ENCODE measurements at regions not wholly inside any gene's neighbourhood (a gene's known extent, or its start where the extent isn't known, plus 50 kb on each side); places are given as distances from the start of the nearest gene placed in this dataset.
"Not testable (repeated sequence)": the region's sequence is repeated elsewhere in the genome, so short reads cannot be mapped to it uniquely, and the experiment has no call there.

DNA sequence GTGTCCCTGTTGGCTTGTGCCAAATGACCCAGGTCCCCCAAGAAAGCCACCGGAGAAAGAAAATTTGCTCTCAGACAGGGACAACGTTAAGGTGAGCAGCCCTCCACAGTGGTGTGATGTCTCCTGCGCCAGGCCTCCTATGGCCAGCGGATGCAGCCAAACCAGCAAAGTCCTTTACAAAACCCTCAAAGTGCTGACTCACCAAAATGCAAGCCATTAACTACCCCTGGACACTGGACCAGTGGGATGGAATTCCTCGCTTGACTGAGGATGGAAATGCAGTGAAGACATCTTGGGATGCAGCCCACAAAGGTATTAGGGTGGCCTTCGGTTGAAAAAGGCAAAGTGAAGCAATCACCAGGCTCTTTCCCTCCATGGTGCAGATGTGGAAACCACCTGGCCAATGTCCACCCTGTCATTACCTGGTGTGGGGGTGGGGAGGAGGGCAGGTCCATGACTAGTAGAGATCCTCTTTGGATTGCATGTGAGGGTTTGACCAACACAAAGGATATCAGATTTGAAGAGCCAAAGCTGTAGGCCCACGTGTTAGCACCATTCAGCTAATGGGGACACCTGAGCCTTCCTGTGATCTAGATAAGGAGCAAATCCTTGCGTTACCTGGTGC, 127.4 kb upstream of the SLC6A11 start:
- H3K4me3 ChIP-seq, result no peak overlapping the region
- in situ Hi-C loops (cut with MboI; ENCODE audit: low pct_unique_long_range_greater_than_20kb in 2 of 9, low sequenced_read_pairs in 9 of 9, unreplicated experiment in 9 of 9), result no loop called here
- WGBS, 10 experiments, result 0 to 90% (median 61%) methylated on average over 1 to 5 of the region's 8 CpGs; no CpG with 5 or more reads in 3 of the 10 experiments
- no peak overlapping the region for H3K27ac ChIP-seq
- H3K4me1 ChIP-seq (replicated peaks in 1 of 2), result peaks cover 6 to 17% of the 10 kb centered on the region in 2 donors
- ATAC-seq (replicated peaks in 6 of 8), result no peak

DNA sequence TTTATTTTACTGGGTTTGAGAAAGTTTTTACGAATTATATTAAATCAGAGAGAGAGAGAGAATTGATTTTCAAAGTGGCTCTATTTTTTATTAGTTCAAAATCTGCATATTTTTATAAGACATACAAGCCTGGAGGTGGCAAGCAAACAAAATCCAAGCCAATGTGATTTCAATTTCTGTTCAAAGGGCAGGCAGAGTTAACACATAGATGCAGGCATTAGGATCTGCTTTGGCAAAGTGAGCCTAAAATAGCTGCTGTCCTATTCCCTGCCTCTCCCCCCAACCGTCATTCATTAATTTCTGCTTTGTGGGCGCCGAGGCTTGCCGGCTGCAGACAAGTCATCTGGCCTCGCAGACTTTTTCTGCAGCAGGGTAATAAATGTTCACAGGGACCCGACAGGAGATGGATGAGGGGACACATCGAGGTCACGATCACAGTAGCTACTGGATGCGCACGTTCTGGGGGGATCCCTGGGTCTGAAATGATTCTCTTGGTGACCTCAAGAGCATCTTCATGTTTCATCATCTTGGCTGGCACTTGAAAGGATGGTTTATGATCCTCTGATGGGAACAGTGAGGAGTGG, 123.9 kb upstream of the SLC6A11 start:
- WGBS, 10 experiments, result 0 to 22% (median 5%) methylated on average over 1 to 9 of the region's 11 CpGs; no CpG with 5 or more reads in 1 of the 10 experiments
- in situ Hi-C loops (cut with MboI; ENCODE audit: low pct_unique_long_range_greater_than_20kb in 2 of 9, low sequenced_read_pairs in 9 of 9, unreplicated experiment in 9 of 9), result loop anchor here in 1 of 9 experiments (10.0 kb wide), 1 partner anchor 267 kb away; no protein-coding TSS in a partner anchor
- H3K4me1 ChIP-seq (replicated peaks in 1 of 2), result peaks cover 6 to 17% of the 10 kb centered on the region in 2 donors
- H3K27ac ChIP-seq, result peak overlapping the region in 1 of 2 donors; percentile 73
- peak in 5 of 8 experiments; percentile 73 to 94 (median 92) for ATAC-seq (replicated peaks in 6 of 8)
- no peak overlapping the region for H3K4me3 ChIP-seq

DNA sequence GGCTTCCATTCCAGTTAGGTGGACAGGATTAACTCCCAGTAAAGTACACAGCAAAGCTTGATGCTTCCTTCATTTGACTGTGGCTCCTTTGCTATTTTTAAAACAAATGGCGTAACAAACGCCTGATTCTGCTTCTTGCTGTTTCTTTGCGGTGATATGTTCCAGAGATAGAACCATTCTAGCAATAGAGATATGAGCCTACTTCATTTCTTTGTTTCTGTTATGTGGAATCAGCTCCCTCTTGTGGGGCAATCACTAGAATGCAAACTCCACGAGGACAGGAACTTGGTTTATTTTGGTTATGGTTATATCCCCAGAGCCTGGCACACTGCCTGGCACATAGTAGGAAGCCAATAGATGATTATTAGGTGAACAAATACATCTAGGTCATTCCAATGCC, 122.6 kb upstream of the SLC6A11 start:
- 23 to 100% (median 50%) methylated on average over 1 to 4 of the region's 4 CpGs; no CpG with 5 or more reads in 1 of the 10 experiments for WGBS, 10 experiments

DNA sequence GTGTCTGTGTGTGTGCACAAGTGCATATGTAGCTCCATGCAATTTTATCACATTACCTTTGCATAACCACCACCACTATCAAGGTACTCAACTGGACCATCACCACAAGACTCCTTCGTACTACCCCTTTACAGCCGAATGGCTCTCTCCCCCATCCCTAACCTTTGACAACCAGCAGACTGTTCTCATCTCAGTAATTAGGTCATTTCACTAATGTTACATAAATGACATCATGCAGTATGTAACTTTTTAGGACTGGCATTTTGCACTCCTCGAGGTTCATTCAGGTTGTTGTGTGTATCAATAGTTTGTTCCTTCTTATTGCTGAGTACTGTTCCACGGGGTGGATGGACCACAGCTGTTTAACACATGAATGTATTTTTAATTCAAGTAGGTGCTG, 121.8 kb upstream of the SLC6A11 start:
- in situ Hi-C loops (cut with MboI; ENCODE audit: low pct_unique_long_range_greater_than_20kb in 2 of 9, low sequenced_read_pairs in 9 of 9, unreplicated experiment in 9 of 9), result loop anchor here in 1 of 9 experiments (10.0 kb wide), 1 partner anchor 269 kb away; no protein-coding TSS in a partner anchor
- WGBS, 10 experiments, result 0 to 100% (median 64%) methylated on average over 1 to 4 of the region's 4 CpGs
- peak in 1 of 8 experiments; percentile 56 for ATAC-seq (replicated peaks in 6 of 8)
- Histone ChIP-seq H3K4me3 (no peak overlapping the region), H3K4me1 (replicated peaks in 1 of 2) (peaks cover 6 to 17% of the 10 kb centered on the region in 2 donors), H3K27ac (no peak overlapping the region)

More for the DNA sequence above, 122.6 kb upstream of the SLC6A11 start:
- peak in 1 of 8 experiments; percentile 20 for ATAC-seq (replicated peaks in 6 of 8)
- Histone ChIP-seq H3K4me1 (replicated peaks in 1 of 2) (peaks cover 6 to 17% of the 10 kb centered on the region in 2 donors), H3K4me3 (no peak overlapping the region), H3K27ac (no peak overlapping the region)
- in situ Hi-C loops (cut with MboI; ENCODE audit: low pct_unique_long_range_greater_than_20kb in 2 of 9, low sequenced_read_pairs in 9 of 9, unreplicated experiment in 9 of 9), result loop anchor here in 1 of 9 experiments (10.0 kb wide), 1 partner anchor 269 kb away; no protein-coding TSS in a partner anchor

DNA sequence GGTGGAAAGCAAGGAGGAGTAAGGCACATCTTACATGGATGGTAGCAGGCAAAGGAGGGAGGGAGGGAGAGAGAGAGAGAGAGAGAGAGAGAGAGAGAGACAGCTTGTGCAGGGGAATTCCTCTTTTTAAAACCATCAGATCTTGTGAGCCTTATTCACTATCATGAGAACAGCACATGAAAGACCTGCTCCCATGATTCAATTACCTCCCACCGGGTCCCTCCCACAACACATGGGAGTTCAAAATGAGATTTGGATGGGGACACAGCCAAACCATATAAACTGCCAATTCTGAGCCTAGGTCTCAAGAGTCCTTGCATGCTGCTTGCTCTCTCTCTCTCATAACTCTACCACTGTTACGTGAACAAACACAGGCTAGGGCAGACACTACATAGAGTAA, 120.8 kb upstream of the SLC6A11 start:
- peaks cover 6 to 14% of the 10 kb centered on the region in 2 donors for H3K4me1 ChIP-seq (replicated peaks in 1 of 2)
- ATAC-seq (replicated peaks in 6 of 8); H3K4me3 ChIP-seq; H3K27ac ChIP-seq: not testable (repeated sequence)
- WGBS, 10 experiments, result 0 to 84% (median 13%) methylated on average over 1 to 2 of the region's 2 CpGs; no CpG with 5 or more reads in 3 of the 10 experiments
- in situ Hi-C loops (cut with MboI; ENCODE audit: low pct_unique_long_range_greater_than_20kb in 2 of 9, low sequenced_read_pairs in 9 of 9, unreplicated experiment in 9 of 9), result loop anchor here in 1 of 9 experiments (10.0 kb wide), 1 partner anchor 270 kb away; no protein-coding TSS in a partner anchor

DNA sequence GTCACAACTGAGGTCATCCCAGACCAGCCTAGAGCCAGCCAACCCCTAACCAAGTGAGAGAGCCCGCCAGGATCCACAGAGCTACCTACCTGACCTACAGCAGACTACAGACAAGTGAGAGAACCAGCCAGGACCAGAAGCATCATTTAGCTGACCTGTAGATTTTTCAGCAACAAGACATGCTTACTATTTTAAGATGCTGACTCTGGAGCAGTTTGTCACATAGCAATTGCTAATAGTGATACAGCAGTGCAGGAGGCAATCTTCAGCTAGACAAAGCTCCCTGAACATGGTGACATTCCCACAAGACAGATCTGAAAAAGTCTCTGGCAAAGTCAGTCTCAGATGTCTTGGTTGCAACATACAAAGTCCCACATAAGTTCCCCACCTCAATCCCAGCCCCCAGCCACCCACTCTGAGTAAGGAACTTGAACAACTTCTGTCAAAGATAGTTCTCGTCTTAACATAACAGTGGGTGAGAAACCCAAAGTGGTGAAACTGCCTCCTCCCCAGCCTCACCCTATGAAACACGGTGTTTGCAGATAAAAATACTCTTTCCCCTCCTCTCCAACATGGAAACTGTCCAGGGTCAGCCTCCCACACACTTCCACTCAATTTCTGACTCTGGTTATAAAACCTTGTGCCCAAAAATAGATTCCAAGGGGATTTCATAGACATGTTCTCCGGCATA, 120.3 kb upstream of the SLC6A11 start:
- 0 to 71% (median 60%) methylated on average over 1 to 4 of the region's 4 CpGs; no CpG with 5 or more reads in 4 of the 10 experiments for whole genome bisulfite sequencing, 10 experiments
- Histone ChIP-seq H3K4me3 (no peak overlapping the region), H3K4me1 (replicated peaks in 1 of 2) (peaks cover 6 to 14% of the 10 kb centered on the region in 2 donors), H3K27ac (no peak overlapping the region)
- in situ Hi-C loops (cut with MboI; ENCODE audit: low pct_unique_long_range_greater_than_20kb in 2 of 9, low sequenced_read_pairs in 9 of 9, unreplicated experiment in 9 of 9), result loop anchor here in 1 of 9 experiments (10.0 kb wide), 1 partner anchor 271 kb away; no protein-coding TSS in a partner anchor
- peak in 1 of 8 experiments; percentile 17 for ATAC-seq (replicated peaks in 6 of 8)

DNA sequence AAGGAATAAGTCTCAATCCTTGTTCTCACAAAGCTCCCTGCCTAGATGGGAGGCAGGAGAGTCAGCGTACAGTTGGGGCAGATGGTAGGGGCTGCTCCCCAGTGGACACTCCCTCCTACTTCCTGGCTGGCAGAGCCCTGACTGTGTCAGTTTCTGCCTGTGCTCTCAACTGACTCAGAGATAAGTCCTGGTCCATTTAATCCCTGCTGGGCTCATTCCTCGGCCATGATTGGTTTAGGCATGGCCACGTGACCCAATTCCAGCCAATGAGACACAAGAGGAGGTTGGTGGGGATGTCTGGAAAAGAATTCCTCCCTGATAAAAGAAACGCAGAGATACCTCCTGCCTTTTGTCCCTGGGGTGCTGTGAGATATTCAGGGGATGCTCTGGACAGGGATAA, 118.1 kb upstream of the SLC6A11 start:
- in situ Hi-C loops (cut with MboI; ENCODE audit: low pct_unique_long_range_greater_than_20kb in 2 of 9, low sequenced_read_pairs in 9 of 9, unreplicated experiment in 9 of 9), result loop anchor here in 1 of 9 experiments (10.0 kb wide), 1 partner anchor 273 kb away; no protein-coding TSS in a partner anchor
- Histone ChIP-seq H3K4me3 (no peak overlapping the region), H3K27ac (no peak overlapping the region), H3K4me1 (replicated peaks in 1 of 2) (no peaks in the 10 kb centered on the region)
- ATAC-seq (replicated peaks in 6 of 8), result peak in 1 of 8 experiments; percentile 59
- WGBS, 10 experiments, result 0 to 81% (median 20%) methylated on average over 1 to 3 of the region's 4 CpGs; no CpG with 5 or more reads in 3 of the 10 experiments

DNA sequence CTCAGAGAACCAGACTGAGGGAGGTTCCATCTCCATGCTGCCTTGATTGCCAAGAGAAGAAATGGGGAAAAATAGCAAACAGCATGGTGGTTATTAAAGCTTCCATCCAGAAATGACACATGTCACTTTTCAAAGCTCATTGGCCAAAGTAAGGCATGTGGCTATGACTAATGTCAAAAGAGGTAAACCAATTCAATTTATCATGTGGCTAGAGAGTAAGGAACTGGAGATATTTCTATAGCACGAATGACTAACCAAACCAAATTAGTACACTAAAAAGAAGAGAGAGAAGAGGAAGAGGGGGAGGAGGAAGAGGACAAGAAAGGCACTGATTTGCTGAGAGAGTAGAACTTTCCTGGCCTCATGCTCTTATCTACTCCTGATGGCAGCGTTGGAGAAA, 115.2 kb upstream of the SLC6A11 start:
- in situ Hi-C loops (cut with MboI; ENCODE audit: low pct_unique_long_range_greater_than_20kb in 2 of 9, low sequenced_read_pairs in 9 of 9, unreplicated experiment in 9 of 9), result no loop called here
- ATAC-seq (replicated peaks in 6 of 8), result no peak
- WGBS, 10 experiments, result 0 to 75% (median 57%) methylated on average over 1 to 2 of the region's 2 CpGs; no CpG with 5 or more reads in 2 of the 10 experiments
- Histone ChIP-seq H3K27ac (no peak overlapping the region), H3K4me3 (no peak overlapping the region), H3K4me1 (replicated peaks in 1 of 2) (no peaks in the 10 kb centered on the region)

DNA sequence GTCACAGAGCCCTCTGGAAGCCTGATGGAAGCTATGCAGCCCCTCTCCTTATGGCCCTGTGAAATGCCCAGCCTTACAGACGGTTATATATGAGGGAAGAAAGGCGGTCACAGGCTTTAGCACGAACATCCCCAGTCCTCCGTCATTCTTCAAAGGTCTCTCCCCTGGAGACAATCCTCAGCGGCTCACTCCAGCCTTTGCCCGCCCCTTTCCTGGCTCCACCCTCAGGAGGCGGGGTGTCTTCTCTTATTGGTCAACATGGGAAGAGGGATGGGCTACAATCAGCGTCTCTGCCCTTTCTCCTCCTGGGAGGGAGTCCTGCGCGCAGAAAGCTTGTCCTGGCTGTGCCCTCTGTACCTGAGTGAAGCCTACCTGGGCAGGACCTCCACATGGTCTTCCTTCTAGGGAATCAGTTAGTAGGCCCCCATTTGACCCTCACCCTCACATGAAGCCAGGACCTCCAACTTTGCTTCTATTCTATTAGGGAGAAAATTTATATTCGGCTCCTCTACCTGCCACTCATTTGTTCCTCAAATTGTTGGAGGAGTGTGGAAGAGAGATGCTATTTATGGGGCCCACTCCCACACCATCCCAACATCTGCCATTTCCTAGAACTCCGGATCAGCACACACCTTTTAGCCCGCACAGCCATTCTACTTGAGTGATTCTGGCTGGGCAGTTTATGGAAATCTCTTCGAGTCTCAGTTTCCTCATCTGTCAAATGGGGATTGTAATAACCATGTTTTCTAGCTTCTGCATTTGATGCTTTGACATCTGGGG, 112.9 kb upstream of the SLC6A11 start:
- WGBS, 10 experiments, result 0 to 35% (median 10%) methylated on average over 1 to 4 of the region's 14 CpGs; no CpG with 5 or more reads in 1 of the 10 experiments
- in situ Hi-C loops (cut with MboI; ENCODE audit: low pct_unique_long_range_greater_than_20kb in 2 of 9, low sequenced_read_pairs in 9 of 9, unreplicated experiment in 9 of 9), result no loop called here
- peaks cover 5 to 6% of the 10 kb centered on the region in 2 donors for H3K4me1 ChIP-seq (replicated peaks in 1 of 2)
- peak overlapping the region; percentile 4 to 36 for H3K27ac ChIP-seq
- peak overlapping the region; percentile 20 to 32 (median 24) for H3K4me3 ChIP-seq
- peak; percentile 79 to 97 (median 95) for ATAC-seq (replicated peaks in 6 of 8)

DNA sequence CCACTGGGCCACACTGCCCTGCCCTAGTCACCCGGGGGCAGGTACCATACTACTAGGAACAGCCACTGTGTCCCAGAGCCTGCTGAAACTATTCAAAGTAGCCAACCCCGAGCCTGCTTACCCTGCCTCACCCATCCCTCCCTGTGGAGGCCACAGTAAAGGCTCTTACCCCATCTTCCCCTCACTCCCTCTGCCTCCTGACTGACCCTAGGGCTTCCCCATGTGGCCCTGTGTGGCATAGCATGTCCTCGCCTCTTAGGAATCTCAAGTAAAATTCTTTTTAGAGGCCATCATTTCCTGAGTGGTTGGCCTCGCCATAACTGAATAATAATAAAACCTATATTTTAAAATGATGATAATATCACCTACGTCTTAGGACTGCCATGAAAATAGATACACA, 112.2 kb upstream of the SLC6A11 start:
- peak in 2 of 8 experiments; percentile 60 to 67 for ATAC-seq (replicated peaks in 6 of 8)
- Histone ChIP-seq H3K4me3 (no peak overlapping the region), H3K27ac (no peak overlapping the region), H3K4me1 (replicated peaks in 1 of 2) (peaks cover 5 to 6% of the 10 kb centered on the region in 2 donors)
- 0 to 57% (median 34%) methylated on average over 1 to 5 of the region's 5 CpGs; no CpG with 5 or more reads in 1 of the 10 experiments for WGBS, 10 experiments
- in situ Hi-C loops (cut with MboI; ENCODE audit: low pct_unique_long_range_greater_than_20kb in 2 of 9, low sequenced_read_pairs in 9 of 9, unreplicated experiment in 9 of 9), result no loop called here

DNA sequence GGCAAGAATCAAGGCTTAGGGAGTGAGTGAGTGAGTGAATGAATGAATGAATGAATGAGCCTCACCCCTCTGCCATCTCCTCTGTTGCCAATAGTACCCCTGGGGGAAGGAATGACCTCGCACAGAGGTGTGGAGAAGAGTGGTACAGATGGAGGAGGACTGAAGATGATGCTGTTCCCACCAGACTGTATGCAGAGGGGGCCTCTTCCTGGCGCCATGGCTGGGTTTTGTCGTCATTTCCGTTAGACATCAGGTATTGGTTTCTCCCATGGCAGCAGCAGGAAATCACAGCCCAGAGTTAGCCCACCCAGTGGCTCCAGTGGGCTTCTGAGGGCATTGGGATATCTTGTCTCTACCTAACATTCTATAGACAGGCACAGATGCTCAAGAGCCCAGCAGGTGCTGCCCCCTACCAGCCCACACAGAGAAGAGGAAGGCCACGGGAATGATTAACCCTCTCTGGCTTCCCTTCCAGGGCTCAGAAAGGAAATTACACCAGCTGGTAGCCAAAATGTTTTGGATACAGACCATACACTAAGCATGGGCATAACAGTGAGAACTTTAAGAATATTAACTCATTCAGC, 109.8 kb upstream of the SLC6A11 start:
- in situ Hi-C loops (cut with MboI; ENCODE audit: low pct_unique_long_range_greater_than_20kb in 2 of 9, low sequenced_read_pairs in 9 of 9, unreplicated experiment in 9 of 9), result no loop called here
- Histone ChIP-seq H3K4me3 (no peak overlapping the region), H3K27ac (no peak overlapping the region), H3K4me1 (replicated peaks in 1 of 2) (peaks cover 5 to 6% of the 10 kb centered on the region in 2 donors)
- 0 to 80% (median 60%) methylated on average over 1 to 3 of the region's 5 CpGs; no CpG with 5 or more reads in 5 of the 10 experiments for WGBS, 10 experiments
- no peak for ATAC-seq (replicated peaks in 6 of 8)

All from motor neuron (in vitro differentiated cells).